Esophagus (tissue), 2 donors: ENCODE measurements at regions not wholly inside any gene's neighbourhood (a gene's known extent, or its start where the extent isn't known, plus 50 kb on each side); places are given as distances from the start of the nearest gene placed in this dataset.

Source experiments
- H3K27ac ChIP-seq, 2 donors: one replicate each; pipeline ENCODE4 v1.5.1; 2013; ENCODE audit warnings: low read depth in 2 of 2, mild to moderate bottlenecking in 2 of 2, inconsistent platforms in 1 of 2, low read length in 1 of 2, moderate library complexity in 1 of 2
- H3K27me3 ChIP-seq, 2 donors: one replicate each; pipeline ENCODE4 v1.6.1; 2013; ENCODE audit warnings: low read length in 2 of 2, control low read depth in 1 of 2, mild to moderate bottlenecking in 1 of 2; ENCODE audit not compliant: insufficient read depth in 2 of 2, control insufficient read depth in 1 of 2
- H3K36me3 ChIP-seq, 2 donors: one replicate each; pipeline ENCODE4 v1.6.1; 2013; ENCODE audit warnings: low read length in 1 of 2; ENCODE audit not compliant: control insufficient read depth in 2 of 2, insufficient read depth in 2 of 2
- H3K4me1 ChIP-seq, 2 donors: one replicate each; pipeline ENCODE4 v1.6.1; 2013; ENCODE audit warnings: low read length in 1 of 2; ENCODE audit not compliant: control insufficient read depth in 2 of 2, insufficient read depth in 2 of 2
- H3K4me3 ChIP-seq, 2 donors: one replicate each; pipeline ENCODE4 v1.5.1; 2013; ENCODE audit warnings: low read length in 2 of 2, mild to moderate bottlenecking in 2 of 2, low read depth in 1 of 2, moderate library complexity in 1 of 2
- H3K9me3 ChIP-seq, 2 donors: one replicate each; pipeline ENCODE4 v1.6.1; 2013; ENCODE audit warnings: mild to moderate bottlenecking in 2 of 2, low read depth in 1 of 2, low read length in 1 of 2, moderate library complexity in 1 of 2; ENCODE audit not compliant: control insufficient read depth in 2 of 2, insufficient read depth in 1 of 2
- WGBS, 2 donors: extraction: QIAGEN DNeasy Blood & Tissue Kit; methylation state at CpG; one replicate each; pipeline ENCODE4 v1.1.7; 2013; 5-methylcytosine and 5-hydroxymethylcytosine counted together
- donor health status: healthy with polysubstance abuse.
- donor health status: Bipolar disorder and iron deficiency.

GRCh38 chr19:30309905-30310601 is 62.1 kb upstream of the ZNF536 start:
- WGBS, 2 donors: 73 to 75% methylated on average over 14 of the region's 14 CpGs

GRCh38 chr19:30310602-30311263 is 61.5 kb upstream of the ZNF536 start:
- Histone ChIP-seq H3K27me3 (no peaks in the 10 kb centered on the region), H3K9me3 (no peaks in the 10 kb centered on the region), H3K36me3 (no peaks in the 10 kb centered on the region), H3K4me1 (peaks cover 0 to under 1% of the 10 kb centered on the region in 2 donors), H3K4me3 (no peak overlapping the region), H3K27ac (no peak overlapping the region)
- 82% methylated on average over 16 of the region's 16 CpGs for WGBS, 2 donors

More at GRCh38 chr19:30309905-30310601, 62.1 kb upstream of the ZNF536 start:
- Histone ChIP-seq H3K4me3 (no peak overlapping the region), H3K27me3 (no peaks in the 10 kb centered on the region), H3K4me1 (peaks cover 0 to 3% of the 10 kb centered on the region in 2 donors), H3K27ac (no peak overlapping the region), H3K36me3 (no peaks in the 10 kb centered on the region), H3K9me3 (no peaks in the 10 kb centered on the region)

- no peaks in the 10 kb centered on the region for H3K36me3 ChIP-seq
These were observed 60.3 kb upstream of the ZNF536 start for GRCh38 chr19:30311911-30312310.

GRCh38 chr19:30312582-30313352 is 59.4 kb upstream of the ZNF536 start:
- H3K36me3 ChIP-seq: no peaks in the 10 kb centered on the region
- H3K27me3 ChIP-seq: no peaks in the 10 kb centered on the region
- no peak overlapping the region for H3K27ac ChIP-seq
- no peak overlapping the region for H3K4me3 ChIP-seq
- no peaks in the 10 kb centered on the region for H3K9me3 ChIP-seq
- H3K4me1 ChIP-seq: no peaks in the 10 kb centered on the region
- 80% methylated on average over 14 of the region's 14 CpGs for WGBS, 2 donors

More at GRCh38 chr19:30311911-30312310, 60.3 kb upstream of the ZNF536 start:
- Histone ChIP-seq H3K4me3 (no peak overlapping the region), H3K4me1 (no peaks in the 10 kb centered on the region), H3K27me3 (no peaks in the 10 kb centered on the region), H3K27ac (no peak overlapping the region), H3K9me3 (no peaks in the 10 kb centered on the region)
- WGBS, 2 donors: 82 to 85% methylated on average over 7 of the region's 7 CpGs

- Histone ChIP-seq H3K27ac (no peak overlapping the region), H3K4me3 (no peak overlapping the region), H3K9me3 (no peaks in the 10 kb centered on the region), H3K27me3 (no peaks in the 10 kb centered on the region), H3K4me1 (no peaks in the 10 kb centered on the region), H3K36me3 (no peaks in the 10 kb centered on the region)
- WGBS, 2 donors: 80 to 88% methylated on average over 2 of the region's 2 CpGs
These were observed 58.8 kb upstream of the ZNF536 start for GRCh38 chr19:30313353-30313750.

GRCh38 chr19:30314056-30314804 is 58.0 kb upstream of the ZNF536 start:
- WGBS, 2 donors: 77 to 80% methylated on average over 13 to 14 of the region's 14 CpGs
- Histone ChIP-seq H3K4me1 (no peaks in the 10 kb centered on the region), H3K27ac (no peak overlapping the region), H3K36me3 (no peaks in the 10 kb centered on the region), H3K27me3 (no peaks in the 10 kb centered on the region), H3K4me3 (no peak overlapping the region), H3K9me3 (no peaks in the 10 kb centered on the region)

GRCh38 chr19:30314805-30315155 is 57.4 kb upstream of the ZNF536 start:
- Histone ChIP-seq H3K27me3 (no peaks in the 10 kb centered on the region), H3K36me3 (no peaks in the 10 kb centered on the region)
- 72 to 77% methylated on average over 5 of the region's 5 CpGs for WGBS, 2 donors

GRCh38 chr19:30315159-30315558 is 57.0 kb upstream of the ZNF536 start:
- H3K27ac ChIP-seq: no peak overlapping the region
- H3K27me3 ChIP-seq: no peaks in the 10 kb centered on the region
- no peak overlapping the region for H3K4me3 ChIP-seq
- WGBS, 2 donors: 85 to 93% methylated on average over 2 of the region's 2 CpGs
- H3K36me3 ChIP-seq: no peaks in the 10 kb centered on the region
- H3K9me3 ChIP-seq: no peaks in the 10 kb centered on the region
- H3K4me1 ChIP-seq: no peaks in the 10 kb centered on the region

More at GRCh38 chr19:30314805-30315155, 57.4 kb upstream of the ZNF536 start:
- no peaks in the 10 kb centered on the region for H3K4me1 ChIP-seq
- no peaks in the 10 kb centered on the region for H3K9me3 ChIP-seq
- no peak overlapping the region for H3K27ac ChIP-seq
- H3K4me3 ChIP-seq: no peak overlapping the region

GRCh38 chr19:30316000-30316491 is 56.1 kb upstream of the ZNF536 start:
- WGBS, 2 donors: 94 to 97% methylated on average over 4 of the region's 4 CpGs
- no peaks in the 10 kb centered on the region for H3K4me1 ChIP-seq
- H3K27me3 ChIP-seq: no peaks in the 10 kb centered on the region

More at GRCh38 chr19:30316000-30316491, 56.1 kb upstream of the ZNF536 start:
- Histone ChIP-seq H3K36me3 (no peaks in the 10 kb centered on the region), H3K27ac (no peak overlapping the region), H3K4me3 (no peak overlapping the region), H3K9me3 (no peaks in the 10 kb centered on the region)
